ENCODE measurements at regions not wholly inside any gene's neighbourhood (a gene's known extent, or its start where the extent isn't known, plus 50 kb on each side); places are given as distances from the start of the nearest gene placed in this dataset.

DNA sequence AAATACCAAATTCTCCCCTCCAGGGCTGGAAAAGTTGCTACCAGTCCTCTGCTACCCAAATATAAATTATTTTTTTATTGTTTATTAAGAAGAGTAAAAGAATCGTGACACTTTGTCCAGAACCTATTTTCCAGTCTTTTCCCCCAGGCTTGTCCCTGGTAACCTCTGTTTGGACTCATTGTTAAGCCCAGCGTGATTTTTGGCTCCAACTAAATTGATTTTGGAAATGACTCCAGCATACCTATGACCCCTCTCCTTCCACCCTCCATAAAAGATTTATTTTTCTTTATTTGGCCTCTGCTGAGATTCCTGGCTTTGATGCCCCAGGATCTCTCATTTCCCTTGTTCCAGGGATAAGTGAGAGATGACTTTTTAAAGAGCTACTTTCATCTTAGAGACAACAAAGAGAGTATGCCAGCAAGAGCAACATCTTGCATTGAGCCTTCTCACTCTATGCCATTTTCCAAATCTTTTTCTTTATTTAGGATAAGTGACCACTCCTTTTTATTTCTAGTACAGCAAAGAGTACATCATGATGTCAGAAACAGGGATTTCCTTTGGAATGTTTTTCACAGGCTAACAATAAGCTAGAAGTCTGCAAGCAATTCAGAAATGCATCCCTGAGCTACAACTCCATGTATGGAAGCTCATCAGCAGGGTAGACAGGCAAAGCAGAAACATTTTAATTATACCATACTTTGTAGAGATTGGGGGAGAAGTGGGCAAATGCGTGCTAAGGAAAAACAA, 75.8 kb downstream of the DAD1 start:
- DNase-seq: no peak

DNA sequence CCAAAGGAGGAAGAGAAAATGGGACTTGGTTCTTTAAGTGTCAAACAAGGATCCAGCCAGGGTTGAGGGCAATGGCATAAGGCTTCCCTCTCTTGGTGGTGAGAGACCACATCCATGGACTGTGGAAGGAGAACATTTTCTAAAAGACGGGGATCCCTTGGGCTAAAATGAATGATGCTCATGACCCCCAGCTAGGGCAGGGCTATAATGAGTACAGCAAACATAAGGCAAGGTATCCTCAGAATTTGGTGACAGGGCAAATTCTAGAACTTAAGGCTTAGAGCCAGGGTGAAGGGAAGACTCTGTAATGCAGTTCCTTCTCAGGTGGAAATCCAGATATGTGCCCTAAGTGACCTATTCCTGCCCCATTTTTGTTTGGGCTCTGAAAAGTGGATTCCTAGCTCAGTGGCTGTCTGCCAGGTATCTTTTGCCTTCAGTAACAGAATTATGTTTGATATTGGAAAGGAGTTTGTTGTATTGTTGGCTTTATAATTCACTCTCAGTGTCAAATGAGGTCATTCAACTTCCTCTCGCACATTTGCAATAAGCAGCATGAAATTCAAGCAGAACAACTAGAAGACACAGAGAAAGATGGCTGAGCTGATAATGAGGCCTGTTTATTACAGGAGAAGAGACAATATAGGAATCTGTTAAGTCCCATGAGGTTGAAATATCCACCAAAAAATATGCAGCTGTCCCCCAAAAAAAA, 76.8 kb downstream of the DAD1 start:
- DNase-seq: no peak

DNA sequence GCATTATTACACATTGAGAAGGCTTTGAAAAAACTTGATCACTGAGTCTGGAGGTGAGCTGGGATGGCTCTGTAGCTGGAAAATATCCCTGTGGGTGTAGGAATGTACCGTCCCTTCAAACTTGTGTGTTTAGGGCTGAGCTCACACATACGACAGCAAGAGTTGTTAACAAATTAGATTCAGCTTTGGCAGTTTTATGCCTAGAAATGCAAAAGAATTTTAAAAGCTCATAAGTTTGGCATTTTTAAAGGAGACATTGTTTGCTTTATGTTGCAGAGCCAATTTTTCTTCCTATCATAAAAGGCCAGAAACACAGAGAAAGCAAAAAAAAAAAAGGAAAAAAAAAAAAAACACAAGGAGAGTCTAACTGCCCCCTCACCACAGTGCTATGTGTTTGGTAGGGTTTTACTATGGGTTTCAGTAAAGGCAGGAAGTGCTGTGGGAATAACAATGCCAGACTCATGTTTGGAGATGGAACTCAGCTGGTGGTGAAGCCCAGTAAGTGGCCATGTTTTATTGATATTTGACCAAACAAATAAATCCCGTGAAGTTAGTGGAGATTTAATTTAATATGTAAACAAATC, 78.4 kb downstream of the DAD1 start:
- DNase-seq: no peak

DNA sequence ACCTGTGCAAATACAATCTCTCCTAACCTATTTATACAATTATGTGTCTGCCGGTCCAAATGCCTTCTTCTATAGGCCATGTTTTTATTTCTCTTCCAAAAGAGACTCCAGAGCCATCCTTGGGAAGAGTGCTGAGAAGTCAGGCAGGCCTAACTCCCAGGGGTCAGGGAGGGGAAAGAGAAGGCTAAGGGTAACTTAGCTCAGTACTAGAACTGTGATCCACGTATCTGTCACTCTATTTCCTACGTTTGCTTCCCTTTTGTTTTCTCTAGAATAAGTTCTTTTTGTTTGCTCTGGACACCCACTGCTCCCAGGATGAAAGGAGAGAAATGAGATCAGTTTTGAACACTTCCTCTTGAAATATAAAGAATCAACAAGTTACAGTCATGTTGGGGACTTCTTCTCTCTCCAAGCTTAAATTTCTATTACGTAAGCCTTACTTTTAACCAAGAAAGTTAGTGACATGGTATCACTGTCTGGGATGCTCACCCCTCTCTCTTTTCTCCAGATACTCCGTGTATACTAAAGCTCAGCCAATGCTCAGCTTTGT, 79.2 kb downstream of the DAD1 start:
- no peak for DNase-seq

DNA sequence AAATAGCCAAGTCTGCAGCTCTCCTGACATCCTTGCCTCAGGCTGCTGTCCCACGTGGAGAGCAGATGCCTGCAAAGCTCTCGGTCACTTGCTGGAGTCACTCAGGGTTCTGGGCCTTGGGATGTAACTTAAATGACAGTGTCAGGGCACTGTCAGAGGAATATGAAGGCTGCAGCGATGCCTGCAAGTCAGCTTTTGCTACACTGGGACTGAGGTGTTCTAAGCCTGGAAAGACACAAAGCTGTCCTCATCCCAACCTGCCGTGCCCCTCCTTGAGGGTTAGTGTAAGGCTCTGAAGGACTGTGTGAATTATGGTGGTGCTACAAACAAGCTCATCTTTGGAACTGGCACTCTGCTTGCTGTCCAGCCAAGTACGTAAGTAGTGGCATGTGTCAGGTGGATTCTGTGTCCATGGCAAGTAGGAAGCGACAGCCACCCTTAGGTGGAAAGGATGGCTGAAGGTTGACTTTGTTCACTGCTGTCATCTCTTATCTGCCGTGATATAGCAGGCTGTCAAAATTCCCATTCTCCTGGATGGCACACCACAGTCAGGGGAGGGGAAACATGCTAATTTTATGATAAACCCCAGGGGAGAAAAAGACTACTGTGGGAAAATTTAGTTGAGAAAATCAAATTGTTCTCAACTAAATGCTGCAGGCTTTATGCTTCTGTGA, 79.9 kb downstream of the DAD1 start:
- DNase-seq: no peak

DNA sequence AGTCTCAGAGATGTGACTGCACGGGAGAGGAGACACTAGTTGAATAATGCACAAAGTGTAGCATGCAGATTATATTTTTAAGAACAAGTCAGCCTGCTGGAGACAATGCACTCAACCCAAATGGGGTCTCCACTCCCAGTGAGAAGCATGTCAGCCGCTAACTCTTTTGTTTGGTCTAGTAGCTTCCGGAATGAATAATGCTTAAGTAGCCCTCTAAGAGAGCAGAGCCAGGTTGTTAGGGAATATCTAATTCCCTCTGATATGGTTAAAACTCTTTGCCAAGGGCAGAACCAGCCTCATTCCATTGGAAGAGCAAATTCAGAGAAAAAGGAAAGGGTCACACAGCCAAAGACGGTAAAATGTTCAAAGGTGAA, 80.4 kb downstream of the DAD1 start:
- DNase-seq: no peak

DNA sequence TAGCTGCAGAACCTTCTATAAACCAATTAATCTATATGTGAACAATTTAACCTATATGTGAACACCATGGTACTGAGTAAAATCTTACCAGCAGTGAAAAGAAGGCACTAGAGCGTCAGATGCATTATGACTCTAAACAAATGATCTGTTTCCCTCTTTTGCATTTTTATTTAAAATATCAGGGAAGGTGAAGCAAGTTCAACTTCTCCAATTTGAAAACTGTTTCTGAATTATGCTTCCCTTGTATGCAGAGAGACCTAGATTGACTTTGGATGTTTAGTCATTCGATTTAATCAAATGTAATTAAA, 80.9 kb downstream of the DAD1 start:
- no peak for DNase-seq

DNA sequence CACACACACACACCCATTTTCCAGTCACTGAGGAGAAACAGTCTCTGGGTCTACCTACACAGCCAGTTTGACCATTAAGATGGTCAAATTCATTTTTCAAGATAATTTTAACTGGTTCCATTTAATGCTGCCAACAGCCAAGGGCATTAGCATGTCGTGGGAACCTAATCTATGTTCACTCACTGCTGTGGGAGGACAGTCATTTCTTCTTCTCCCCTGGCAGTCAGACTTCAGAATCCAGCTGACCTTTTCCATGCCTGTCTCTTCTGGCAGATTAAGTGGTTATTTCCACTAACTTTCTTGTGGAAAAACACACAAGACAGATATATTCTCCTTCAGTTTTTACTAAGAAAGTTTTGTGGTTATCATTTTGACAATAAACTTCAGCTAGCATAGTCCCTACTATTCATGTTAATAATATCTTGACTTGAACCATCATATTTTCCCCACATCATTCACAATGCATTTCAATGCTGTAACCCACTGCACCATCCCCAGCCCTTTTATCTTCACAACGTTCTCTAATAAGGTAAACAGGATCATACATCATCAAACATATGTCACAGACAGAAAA, 82.2 kb downstream of the DAD1 start:
- no peak for DNase-seq

DNA sequence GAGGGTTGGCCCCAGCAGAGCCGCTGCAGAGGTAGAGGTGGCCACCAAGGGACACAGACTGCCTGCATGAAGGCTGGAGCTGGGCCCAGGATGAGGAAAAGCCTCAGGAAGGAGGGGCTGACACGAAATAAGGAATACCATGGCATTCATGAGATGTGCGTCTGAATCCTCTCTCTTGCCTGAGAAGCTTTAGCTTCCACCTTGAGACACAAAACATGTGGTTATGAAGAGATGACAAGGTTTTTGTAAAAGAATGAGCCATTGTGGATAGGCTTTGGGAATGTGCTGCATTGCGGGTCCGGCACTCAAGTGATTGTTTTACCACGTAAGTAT, 82.7 kb downstream of the DAD1 start:
- DNase-seq: no peak

DNA sequence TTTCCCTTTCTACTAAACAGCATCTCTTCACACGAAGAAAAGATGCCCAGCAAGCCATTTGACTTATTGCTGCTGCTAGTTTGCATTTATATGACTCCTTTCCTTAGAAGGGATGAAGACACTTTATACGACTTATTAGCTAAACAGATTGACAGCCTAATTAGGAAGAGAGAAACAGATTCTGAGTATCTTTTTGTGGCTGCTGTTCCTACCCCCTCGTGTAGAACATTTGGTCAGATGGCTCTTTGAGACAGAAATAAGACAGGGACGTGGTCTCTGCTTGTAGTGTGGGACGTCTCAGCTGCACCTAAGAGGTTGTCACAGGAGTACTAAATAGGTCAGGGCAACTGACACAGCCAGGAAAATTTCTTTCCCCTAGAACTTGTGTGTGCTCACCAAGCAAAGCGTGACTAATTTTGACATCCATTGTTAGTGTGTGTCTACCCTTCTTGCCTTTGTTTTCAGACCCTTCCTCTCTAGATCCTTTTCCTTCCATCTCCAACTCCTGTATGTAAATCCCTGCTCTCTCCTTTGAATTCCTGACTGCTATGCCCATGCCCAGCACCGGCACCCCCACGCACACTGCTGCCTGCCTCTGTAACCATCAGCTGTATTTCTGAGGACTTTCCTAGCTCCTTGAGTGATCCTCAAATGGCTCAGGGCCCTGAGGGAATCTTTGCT, 83.2 kb downstream of the DAD1 start:
- no peak for DNase-seq

DNA sequence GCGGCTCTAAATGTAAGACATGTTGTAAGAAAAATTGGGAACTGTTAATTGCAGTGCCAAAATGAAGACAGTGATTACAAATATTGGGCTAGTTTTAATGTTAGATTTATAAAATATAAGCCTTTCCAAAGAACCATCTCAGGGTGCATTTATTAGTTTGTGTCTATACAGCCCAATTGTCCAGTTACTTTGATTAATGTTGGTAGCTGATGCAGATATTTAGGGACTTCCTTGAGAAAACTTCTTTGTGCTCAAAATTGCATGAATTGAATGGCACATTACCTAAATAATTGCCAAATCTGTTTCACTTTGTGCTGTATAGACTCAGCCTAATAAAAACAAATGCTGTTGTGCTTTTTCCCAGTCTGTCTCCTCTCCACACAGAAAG, 83.7 kb downstream of the DAD1 start:
- DNase-seq: no peak

DNA sequence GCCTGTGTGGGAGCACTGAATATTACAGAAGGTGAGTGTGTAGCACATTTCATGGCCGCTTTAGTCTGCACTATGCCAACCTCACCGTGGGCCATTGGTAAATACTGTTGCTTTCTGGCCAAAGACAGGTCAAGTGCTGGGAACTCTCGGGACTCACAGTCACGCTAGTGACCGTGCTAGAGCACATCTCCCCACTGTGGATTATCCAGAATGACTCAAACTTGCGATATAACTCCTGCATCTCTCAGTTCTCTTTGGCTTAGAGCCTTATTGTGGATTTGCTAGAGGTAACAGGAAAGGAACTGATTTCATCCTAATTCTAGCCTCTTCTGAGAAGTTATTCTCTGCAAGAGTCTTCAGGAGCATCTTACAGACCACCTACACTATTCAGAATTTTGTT, 86.5 kb downstream of the DAD1 start:
- DNase-seq: no peak

DNA sequence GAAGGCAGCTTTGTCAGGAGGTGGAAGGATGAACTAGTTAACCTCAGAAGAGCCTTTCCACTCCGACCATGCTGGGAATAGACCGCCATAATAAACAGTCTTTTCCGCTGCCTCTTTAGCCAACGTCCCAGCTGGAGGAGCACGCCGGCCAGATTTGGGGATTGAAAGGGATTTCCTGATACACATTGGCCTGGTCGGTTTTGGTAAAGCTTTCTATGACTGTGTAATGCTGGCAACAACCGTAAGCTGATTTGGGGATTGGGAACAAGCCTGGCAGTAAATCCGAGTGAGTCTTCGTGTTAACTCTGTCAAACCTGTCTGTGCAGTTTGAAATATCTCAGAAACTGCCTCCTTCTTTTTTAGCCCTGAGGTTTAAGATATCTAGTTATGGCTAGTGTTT, 87.0 kb downstream of the DAD1 start:
- peak in 1 of 14 donors; percentile 3 for DNase-seq

DNA sequence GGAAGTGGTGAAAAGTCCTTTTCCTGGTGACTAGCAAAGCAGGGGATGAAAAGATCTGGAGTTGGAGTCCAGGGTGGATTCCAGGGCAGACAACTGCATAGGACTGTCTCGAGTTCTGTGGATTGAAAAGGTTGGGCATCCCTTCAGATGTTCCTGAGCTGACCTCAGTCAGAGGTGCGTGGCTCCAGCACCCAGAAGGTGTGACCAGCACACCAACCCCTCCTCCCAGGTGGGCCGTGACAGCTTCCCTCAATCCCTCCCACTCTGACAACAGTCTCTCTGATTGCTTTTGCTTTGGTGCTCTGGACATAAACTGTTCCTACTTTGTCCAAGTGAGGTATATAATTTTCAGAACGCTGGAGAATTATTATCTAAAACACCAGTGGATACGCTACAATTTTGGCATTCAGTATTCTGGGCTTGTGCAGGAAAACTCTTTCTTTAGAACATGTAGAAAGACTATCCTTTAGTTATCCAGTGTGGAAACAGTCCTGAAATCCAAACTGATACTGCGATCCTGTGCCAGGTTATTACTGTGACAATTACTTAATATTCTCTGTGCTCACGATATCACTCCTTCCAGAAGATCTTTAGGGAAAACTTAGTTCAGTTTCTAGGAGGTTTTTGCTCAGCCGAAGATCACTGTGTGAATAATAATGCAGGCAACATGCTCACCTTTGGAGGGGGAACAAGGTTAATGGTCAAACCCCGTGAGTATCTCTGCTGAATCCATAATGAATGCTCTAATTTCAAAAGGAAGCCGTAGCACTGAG, 87.9 kb downstream of the DAD1 start:
- no peak for DNase-seq

DNA sequence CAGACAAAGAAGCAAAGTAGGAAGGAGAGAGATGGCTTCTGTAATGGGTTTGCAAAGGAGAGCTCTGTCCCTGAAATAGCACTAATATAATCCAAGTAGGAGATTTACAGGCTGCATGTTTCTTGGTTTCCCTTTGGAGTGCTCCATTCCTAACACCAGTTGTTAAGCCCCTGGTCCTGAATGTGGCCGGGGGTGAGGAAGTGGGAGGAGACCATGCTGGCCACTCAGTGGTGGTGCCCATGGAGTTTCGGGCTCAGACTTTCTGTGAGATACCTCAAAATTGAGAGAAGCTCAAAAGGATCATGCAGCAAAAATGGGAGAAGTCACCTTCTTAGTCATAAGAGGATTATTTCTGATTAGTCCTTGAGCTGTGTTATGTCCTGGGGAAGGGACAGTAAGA, 88.5 kb downstream of the DAD1 start:
- no peak for DNase-seq

DNA sequence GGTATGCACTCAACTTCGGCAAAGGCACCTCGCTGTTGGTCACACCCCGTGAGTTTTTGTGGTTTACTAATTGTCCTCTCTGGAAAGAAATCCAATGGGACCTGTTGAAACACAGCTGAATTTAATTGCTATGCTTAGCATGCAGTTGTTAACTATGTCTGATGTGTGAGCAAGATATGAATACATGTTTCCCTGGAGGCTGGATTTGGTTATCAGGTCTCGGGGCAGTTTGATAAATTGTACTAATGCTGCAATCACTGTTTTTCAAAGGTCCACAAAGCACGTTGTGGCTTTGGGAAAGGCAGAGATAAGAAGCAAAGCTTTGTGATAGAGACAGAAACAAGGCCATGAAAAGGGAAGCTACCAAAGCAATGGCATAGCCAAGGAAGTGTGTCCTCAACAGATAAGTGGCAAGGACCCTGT, 91.3 kb downstream of the DAD1 start:
- no peak for DNase-seq

DNA sequence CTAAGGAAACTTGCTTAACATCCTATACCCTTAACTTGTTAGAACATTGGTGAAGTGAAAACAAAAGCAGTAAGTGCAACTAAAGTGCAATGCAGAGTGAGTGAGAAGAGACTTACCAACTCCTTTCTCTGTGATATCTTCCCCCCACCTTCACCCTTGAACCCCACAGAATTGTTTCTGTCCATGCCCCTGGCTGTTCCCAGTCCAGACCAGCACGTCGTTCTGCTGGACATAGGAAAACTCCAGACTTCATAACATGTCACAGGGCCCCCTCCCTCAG, 91.9 kb downstream of the DAD1 start:
- DNase-seq: no peak

DNA sequence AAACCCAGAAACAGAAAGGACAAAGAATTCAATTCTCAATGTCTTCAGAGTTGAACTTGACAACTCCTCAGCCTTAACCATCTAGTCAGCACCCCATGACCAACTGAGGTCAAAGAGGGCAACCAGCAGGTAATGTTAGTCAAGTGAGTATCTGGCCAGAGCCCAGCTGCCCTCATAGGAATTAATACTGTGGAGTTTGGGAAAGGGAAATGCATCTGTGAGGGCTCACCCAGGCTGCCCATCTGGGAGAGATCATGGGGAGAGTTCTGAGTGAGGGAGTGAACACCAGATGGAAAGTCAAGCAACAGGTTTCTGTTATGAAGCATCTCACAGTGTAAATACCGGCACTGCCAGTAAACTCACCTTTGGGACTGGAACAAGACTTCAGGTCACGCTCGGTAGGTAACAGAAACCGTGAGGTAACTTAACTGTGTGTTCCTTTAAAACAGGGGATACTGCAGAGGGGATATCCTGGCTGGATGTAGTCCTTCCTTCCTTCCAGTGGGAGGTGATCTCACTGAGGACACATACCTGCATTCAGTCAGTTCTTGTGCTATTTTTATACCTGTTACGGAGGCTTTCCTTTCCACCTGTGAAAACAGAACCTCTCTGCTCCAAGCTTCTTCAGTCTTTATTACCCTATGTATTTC, 94.4 kb downstream of the DAD1 start:
- DNase-seq: no peak

DNA sequence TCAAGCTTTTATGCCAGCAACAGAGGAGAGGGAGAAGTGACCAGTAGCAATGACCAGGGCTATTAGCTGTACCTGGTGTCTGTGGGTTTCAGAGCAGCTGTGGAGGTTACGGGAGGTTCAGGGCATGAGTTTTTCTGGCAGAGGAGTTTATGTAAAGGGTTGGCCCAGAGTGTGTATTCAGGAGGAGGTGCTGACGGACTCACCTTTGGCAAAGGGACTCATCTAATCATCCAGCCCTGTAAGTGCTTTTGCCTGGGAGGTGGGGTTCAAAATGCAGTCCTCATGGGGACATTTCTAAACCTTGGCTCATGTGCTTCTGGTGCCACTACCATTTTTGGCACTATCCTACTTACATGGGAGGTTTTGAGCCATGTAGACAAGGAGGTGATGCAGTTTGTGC, 95.3 kb downstream of the DAD1 start:
- no peak for DNase-seq

DNA sequence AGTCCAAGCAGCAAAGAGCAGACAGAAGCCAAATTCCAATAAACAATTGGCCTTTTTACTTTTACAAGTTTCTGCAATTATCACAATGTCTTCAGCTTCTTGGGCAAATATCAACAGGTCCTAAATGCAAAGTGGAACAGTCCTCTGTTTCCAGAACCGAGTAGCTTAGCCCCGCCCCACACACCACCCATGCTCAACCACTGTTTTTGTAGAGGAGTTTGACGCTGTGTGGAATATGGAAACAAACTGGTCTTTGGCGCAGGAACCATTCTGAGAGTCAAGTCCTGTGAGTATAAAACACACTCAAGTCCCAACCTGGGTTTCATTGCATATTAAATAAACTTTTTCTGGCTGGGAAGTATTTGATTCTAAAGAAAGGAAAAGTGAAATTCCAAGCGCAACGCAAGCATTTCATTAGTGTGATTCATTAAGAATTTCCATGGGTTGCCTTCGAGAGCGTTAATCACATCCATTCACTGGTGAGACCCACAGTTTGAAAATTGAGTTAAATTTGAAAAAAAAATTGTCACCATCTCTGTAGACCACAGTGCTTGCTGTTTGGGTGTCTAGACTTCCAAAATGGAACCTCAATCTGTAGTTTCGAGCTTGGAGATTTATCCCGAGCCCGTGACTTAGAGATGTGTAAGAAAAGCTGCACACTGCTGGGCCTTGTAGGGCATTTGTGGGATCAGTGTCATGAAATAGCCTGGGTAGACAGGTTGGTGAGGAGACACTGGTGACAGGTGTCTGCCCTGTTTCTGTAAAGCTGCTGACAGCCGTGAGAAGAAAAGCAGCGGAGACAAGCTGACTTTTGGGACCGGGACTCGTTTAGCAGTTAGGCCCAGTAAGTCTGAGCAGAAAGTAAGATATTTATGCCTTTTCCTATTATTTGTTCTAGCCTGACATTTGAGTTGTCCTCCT, 96.1 kb downstream of the DAD1 start:
- DNase-seq: no peak

Data from C1 segment of cervical spinal cord (tissue), 14 donors.